ENCODE measurements at regions not wholly inside any gene's neighbourhood (a gene's known extent, or its start where the extent isn't known, plus 50 kb on each side); places are given as distances from the start of the nearest gene placed in this dataset.

DNA sequence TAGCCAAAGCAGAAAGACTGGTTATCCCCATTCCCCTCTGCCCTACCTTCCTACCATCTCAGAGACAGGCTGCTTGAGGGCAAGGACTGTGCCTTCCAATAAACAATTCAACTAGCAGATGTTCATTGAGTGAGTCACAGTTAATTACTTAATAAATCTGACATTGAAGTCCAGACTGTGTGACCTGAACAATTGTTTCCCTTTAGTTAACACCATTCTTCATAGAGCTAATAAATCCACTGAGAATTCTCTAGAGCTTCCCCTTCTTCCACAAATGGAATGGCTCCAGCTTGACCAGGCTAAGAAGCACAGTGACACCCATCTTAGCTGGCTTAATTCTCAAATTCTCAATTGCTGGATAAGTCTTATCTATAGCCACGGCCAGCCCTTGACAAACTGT, 61.9 kb upstream of the GJA5 start:
- ATAC-seq (no peak), DNase-seq (ENCODE audit: low spot score) (no peak)
- ChIA-PET CTCF (interaction anchor here (1.1 kb wide), 1 partner anchor 15 kb away, joined by 3 read pairs; no protein-coding TSS in a partner anchor), POLR2A (no interaction called here)
- no peaks in the 10 kb centered on the region for H3K36me3 Mint-ChIP-seq
- H3K9me3 Mint-ChIP-seq, result peaks cover 9% of the 10 kb centered on the region
- H3K4me1 Mint-ChIP-seq, result peaks cover 2% of the 10 kb centered on the region; the same call in 1 of the 2 replicates
- no peak overlapping the region for H3K4me3 Mint-ChIP-seq
- H3K27me3 Mint-ChIP-seq (ENCODE audit: low read depth), result no peaks in the 10 kb centered on the region
- H3K27ac Mint-ChIP-seq, result no peak overlapping the region
- TF ChIP-seq, protein P1, sequence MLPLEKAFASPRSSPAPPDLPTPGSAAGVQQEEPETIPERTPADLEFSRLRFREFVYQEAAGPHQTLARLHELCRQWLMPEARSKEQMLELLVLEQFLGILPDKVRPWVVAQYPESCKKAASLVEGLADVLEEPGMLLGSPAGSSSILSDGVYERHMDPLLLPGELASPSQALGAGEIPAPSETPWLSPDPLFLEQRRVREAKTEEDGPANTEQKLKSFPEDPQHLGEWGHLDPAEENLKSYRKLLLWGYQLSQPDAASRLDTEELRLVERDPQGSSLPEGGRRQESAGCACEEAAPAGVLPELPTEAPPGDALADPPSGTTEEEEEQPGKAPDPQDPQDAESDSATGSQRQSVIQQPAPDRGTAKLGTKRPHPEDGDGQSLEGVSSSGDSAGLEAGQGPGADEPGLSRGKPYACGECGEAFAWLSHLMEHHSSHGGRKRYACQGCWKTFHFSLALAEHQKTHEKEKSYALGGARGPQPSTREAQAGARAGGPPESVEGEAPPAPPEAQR (CRISPR knock-in tag; IDR thresholded peaks at IDR 0.05), result no peak
- TF ChIP-seq TP53 (CRISPR knock-in tag; IDR thresholded peaks at IDR 0.05), result no peak

DNA sequence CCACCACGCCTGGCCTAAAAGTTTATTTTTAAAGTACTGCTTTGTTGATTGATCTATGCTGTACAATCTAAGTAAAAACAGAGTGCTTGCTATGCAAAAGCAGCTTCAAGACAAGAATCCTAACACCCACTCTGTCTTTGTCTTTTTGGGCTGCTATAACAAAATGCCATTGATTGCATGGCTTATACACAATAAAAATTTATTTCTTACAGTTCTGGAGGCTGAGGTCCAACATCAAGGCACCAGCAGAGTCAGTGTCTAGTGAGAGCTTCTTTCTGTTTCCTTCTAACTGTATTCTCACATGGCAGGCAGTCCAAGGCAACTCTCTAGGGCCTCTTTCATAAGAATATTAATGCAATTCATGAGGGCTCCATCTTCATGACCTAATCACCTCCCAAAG, 63.6 kb upstream of the GJA5 start:
- peaks cover 2% of the 10 kb centered on the region; the same call in 1 of the 2 replicates for H3K4me1 Mint-ChIP-seq
- TF ChIP-seq, protein P2, sequence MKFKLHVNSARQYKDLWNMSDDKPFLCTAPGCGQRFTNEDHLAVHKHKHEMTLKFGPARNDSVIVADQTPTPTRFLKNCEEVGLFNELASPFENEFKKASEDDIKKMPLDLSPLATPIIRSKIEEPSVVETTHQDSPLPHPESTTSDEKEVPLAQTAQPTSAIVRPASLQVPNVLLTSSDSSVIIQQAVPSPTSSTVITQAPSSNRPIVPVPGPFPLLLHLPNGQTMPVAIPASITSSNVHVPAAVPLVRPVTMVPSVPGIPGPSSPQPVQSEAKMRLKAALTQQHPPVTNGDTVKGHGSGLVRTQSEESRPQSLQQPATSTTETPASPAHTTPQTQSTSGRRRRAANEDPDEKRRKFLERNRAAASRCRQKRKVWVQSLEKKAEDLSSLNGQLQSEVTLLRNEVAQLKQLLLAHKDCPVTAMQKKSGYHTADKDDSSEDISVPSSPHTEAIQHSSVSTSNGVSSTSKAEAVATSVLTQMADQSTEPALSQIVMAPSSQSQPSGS (CRISPR knock-in tag; IDR thresholded peaks at IDR 0.05; ENCODE audit: borderline replicate concordance, low read depth), result no peak
- no peak for TF ChIP-seq CBFB (CRISPR knock-in tag; IDR thresholded peaks at IDR 0.05; ENCODE audit: low read depth)
- TF ChIP-seq TEAD4 (CRISPR knock-in tag; IDR thresholded peaks at IDR 0.05), result no peak
- TF ChIP-seq, protein P3, sequence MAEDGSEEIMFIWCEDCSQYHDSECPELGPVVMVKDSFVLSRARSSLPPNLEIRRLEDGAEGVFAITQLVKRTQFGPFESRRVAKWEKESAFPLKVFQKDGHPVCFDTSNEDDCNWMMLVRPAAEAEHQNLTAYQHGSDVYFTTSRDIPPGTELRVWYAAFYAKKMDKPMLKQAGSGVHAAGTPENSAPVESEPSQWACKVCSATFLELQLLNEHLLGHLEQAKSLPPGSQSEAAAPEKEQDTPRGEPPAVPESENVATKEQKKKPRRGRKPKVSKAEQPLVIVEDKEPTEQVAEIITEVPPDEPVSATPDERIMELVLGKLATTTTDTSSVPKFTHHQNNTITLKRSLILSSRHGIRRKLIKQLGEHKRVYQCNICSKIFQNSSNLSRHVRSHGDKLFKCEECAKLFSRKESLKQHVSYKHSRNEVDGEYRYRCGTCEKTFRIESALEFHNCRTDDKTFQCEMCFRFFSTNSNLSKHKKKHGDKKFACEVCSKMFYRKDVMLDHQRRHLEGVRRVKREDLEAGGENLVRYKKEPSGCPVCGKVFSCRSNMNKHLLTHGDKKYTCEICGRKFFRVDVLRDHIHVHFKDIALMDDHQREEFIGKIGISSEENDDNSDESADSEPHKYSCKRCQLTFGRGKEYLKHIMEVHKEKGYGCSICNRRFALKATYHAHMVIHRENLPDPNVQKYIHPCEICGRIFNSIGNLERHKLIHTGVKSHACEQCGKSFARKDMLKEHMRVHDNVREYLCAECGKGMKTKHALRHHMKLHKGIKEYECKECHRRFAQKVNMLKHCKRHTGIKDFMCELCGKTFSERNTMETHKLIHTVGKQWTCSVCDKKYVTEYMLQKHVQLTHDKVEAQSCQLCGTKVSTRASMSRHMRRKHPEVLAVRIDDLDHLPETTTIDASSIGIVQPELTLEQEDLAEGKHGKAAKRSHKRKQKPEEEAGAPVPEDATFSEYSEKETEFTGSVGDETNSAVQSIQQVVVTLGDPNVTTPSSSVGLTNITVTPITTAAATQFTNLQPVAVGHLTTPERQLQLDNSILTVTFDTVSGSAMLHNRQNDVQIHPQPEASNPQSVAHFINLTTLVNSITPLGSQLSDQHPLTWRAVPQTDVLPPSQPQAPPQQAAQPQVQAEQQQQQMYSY (CRISPR knock-in tag; IDR thresholded peaks at IDR 0.05), result no peak
- TF ChIP-seq, protein P4, sequence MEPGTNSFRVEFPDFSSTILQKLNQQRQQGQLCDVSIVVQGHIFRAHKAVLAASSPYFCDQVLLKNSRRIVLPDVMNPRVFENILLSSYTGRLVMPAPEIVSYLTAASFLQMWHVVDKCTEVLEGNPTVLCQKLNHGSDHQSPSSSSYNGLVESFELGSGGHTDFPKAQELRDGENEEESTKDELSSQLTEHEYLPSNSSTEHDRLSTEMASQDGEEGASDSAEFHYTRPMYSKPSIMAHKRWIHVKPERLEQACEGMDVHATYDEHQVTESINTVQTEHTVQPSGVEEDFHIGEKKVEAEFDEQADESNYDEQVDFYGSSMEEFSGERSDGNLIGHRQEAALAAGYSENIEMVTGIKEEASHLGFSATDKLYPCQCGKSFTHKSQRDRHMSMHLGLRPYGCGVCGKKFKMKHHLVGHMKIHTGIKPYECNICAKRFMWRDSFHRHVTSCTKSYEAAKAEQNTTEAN (CRISPR knock-in tag; IDR thresholded peaks at IDR 0.05), result no peak
- H3K36me3 Mint-ChIP-seq, result peaks cover 4% of the 10 kb centered on the region
- no peak overlapping the region for H3K27ac Mint-ChIP-seq
- peaks cover 21% of the 10 kb centered on the region for H3K9me3 Mint-ChIP-seq
- DNase-seq (ENCODE audit: low spot score), result no peak
- POLR2A ChIA-PET, result no interaction called here
- ATAC-seq, result no peak
- CTCF ChIA-PET, result no interaction called here
- H3K27me3 Mint-ChIP-seq (ENCODE audit: low read depth), result no peaks in the 10 kb centered on the region
- H3K4me3 Mint-ChIP-seq, result no peak overlapping the region

DNA sequence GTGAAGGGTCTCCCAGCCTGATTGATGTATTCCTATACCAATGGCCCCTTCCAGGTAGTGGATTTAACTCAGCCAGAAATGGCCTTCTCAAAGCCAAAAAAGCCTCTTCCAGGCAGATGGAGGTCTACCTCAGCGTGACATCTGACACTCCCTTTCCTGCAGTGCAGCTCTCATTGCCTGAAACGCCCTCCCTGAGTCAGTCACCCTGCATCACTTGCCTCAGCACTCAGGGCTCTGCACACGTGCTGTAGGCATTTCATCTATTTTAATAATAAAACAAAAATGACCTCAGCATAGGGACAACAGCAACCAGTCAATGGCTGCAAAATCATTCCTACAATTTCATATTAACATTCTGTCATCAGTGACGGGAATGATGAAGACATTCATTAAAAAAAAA, 64.4 kb upstream of the GJA5 start:
- no peaks in the 10 kb centered on the region for H3K27me3 Mint-ChIP-seq (ENCODE audit: low read depth)
- no peak overlapping the region for H3K27ac Mint-ChIP-seq
- ChIA-PET POLR2A (no interaction called here), CTCF (no interaction called here)
- peaks cover 28% of the 10 kb centered on the region for H3K9me3 Mint-ChIP-seq
- DNase-seq (ENCODE audit: low spot score) (no peak), ATAC-seq (no peak)
- no peaks in the 10 kb centered on the region for H3K4me1 Mint-ChIP-seq
- no peak overlapping the region for H3K4me3 Mint-ChIP-seq
- peaks cover 4% of the 10 kb centered on the region for H3K36me3 Mint-ChIP-seq
- TF ChIP-seq HMGA2 (CRISPR knock-in tag; IDR thresholded peaks at IDR 0.05) (no peak), ZNF317 (CRISPR knock-in tag; IDR thresholded peaks at IDR 0.05; ENCODE audit: borderline replicate concordance, low read depth) (no peak), SOX15 (CRISPR knock-in tag; IDR thresholded peaks at IDR 0.05) (no peak), JUN (CRISPR knock-in tag; IDR thresholded peaks at IDR 0.05) (no peak)
- TF ChIP-seq, protein P5, sequence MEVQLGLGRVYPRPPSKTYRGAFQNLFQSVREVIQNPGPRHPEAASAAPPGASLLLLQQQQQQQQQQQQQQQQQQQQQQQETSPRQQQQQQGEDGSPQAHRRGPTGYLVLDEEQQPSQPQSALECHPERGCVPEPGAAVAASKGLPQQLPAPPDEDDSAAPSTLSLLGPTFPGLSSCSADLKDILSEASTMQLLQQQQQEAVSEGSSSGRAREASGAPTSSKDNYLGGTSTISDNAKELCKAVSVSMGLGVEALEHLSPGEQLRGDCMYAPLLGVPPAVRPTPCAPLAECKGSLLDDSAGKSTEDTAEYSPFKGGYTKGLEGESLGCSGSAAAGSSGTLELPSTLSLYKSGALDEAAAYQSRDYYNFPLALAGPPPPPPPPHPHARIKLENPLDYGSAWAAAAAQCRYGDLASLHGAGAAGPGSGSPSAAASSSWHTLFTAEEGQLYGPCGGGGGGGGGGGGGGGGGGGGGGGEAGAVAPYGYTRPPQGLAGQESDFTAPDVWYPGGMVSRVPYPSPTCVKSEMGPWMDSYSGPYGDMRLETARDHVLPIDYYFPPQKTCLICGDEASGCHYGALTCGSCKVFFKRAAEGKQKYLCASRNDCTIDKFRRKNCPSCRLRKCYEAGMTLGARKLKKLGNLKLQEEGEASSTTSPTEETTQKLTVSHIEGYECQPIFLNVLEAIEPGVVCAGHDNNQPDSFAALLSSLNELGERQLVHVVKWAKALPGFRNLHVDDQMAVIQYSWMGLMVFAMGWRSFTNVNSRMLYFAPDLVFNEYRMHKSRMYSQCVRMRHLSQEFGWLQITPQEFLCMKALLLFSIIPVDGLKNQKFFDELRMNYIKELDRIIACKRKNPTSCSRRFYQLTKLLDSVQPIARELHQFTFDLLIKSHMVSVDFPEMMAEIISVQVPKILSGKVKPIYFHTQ (CRISPR knock-in tag; IDR thresholded peaks at IDR 0.05), result no peak
- TF ChIP-seq, protein P6, sequence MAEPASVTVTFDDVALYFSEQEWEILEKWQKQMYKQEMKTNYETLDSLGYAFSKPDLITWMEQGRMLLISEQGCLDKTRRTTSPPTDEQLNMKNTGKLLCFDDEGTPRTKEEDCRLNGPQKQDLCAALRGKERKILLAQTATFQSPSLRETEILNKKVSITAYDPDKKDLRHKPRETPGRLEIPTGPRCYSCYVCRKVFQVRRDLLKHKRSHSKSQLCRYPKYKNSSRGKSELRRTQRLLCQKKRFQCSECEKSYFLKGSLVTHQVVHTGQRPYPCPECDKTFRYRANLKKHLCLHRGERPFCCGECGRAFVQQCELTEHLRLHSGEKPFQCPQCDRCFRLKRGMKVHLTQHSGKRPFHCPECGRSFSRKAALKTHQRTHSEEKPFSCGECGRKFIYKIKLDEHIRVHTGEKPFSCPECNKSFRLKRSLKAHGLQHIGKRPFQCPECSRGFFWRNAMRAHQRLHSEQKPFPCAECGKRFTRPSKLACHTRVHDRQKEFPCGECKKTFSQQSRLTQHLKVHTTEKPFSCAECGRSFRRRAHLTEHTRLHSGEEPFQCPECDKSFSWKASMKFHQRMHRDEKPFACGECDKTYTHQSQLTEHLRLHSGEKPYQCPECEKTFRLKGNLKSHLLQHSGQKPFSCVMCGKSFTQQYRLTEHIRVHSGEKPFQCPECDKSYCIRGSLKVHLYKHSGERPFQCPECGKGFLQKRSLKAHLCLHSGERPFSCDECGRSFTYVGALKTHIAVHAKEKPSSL (CRISPR knock-in tag; conservative IDR thresholded peaks at IDR 0.05), result no peak
- TF ChIP-seq, protein P7, sequence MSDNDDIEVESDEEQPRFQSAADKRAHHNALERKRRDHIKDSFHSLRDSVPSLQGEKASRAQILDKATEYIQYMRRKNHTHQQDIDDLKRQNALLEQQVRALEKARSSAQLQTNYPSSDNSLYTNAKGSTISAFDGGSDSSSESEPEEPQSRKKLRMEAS (CRISPR knock-in tag; IDR thresholded peaks at IDR 0.05), result no peak
- TF ChIP-seq, protein P1 (CRISPR knock-in tag; IDR thresholded peaks at IDR 0.05), result no peak
- TF ChIP-seq, protein P2 (CRISPR knock-in tag; IDR thresholded peaks at IDR 0.05; ENCODE audit: borderline replicate concordance, low read depth), result no peak
